ENCODE measurements at regions not wholly inside any gene's neighbourhood (a gene's known extent, or its start where the extent isn't known, plus 50 kb on each side); places are given as distances from the start of the nearest gene placed in this dataset.
A peak's percentile ranks its signal among the peaks of the same experiment; 100 is the strongest.

DNA sequence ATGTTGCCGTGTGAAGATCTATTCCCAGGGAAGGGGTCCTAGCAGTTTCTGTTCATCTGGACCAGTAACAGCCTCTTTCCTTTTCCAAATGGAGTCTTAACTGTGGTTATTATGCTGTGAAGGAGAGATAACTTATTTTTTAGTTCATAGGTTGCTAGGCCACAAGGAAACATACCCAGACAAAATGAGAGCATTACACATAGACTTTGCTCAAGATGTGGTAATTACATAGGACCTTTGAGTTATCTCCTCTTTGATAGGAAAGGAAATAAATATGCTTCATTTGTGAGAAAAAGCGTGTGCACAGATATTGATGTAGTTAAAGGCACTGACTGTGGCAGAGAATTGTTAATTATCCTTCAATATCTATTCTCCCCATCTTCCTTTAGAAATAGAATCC is 52.5 kb upstream of the SNX2 start:
- ChIA-PET POLR2A (no interaction called here), CTCF (no interaction called here)
- DNase-seq (ENCODE audit: low read depth, low spot score), result no peak
- no peak overlapping the region for H3K4me3 ChIP-seq (ENCODE audit: low read depth, low read length)
- TF ChIP-seq, protein P1, sequence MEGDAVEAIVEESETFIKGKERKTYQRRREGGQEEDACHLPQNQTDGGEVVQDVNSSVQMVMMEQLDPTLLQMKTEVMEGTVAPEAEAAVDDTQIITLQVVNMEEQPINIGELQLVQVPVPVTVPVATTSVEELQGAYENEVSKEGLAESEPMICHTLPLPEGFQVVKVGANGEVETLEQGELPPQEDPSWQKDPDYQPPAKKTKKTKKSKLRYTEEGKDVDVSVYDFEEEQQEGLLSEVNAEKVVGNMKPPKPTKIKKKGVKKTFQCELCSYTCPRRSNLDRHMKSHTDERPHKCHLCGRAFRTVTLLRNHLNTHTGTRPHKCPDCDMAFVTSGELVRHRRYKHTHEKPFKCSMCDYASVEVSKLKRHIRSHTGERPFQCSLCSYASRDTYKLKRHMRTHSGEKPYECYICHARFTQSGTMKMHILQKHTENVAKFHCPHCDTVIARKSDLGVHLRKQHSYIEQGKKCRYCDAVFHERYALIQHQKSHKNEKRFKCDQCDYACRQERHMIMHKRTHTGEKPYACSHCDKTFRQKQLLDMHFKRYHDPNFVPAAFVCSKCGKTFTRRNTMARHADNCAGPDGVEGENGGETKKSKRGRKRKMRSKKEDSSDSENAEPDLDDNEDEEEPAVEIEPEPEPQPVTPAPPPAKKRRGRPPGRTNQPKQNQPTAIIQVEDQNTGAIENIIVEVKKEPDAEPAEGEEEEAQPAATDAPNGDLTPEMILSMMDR (IDR thresholded peaks at IDR 0.05; ENCODE audit: insufficient read depth, low read length, missing control alignments), result no peak

DNA sequence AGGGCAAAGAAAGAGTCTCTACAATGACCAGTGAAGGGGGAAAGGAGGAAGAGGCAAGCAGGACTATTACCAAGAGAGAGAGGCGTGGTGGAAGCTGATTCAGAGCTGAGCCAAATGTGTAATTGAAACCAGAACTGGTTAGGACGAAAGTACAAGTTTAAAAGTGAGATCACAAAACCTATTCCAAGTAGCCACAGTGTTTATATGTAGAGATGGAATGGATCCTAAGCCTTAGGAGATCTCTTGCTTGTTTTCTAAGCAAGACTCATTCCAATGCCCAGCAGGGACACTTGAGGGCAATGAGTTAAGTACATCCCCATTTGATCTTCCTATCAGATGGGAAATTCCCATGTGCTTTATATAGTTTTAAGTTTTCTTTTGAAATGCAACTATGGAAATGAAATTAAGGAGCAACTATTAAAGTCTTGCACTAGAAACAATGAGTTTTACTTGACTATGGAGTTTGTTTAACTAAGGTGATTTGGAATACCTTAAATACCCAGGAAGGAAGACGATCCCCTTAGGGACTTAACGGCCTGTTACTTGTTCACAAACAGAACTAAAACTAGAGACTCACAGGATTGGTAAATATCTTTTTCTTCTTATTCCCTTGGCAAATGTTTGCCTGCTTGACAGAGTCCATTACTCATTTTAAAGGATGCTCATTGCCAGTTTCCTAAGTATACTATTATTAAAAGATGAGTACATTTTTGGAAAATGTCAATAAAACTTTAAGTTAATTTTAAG is 51.1 kb upstream of the SNX2 start:
- POLR2A ChIA-PET, result no interaction called here

More for the DNA sequence above, 51.1 kb upstream of the SNX2 start:
- TF ChIP-seq, protein P1 (IDR thresholded peaks at IDR 0.05; ENCODE audit: insufficient read depth, low read length, missing control alignments), result no peak
- CTCF ChIA-PET, result no interaction called here
- no peak overlapping the region for H3K4me3 ChIP-seq (ENCODE audit: low read depth, low read length)
- DNase-seq (ENCODE audit: low read depth, low spot score), result peak; percentile 52

Data from AG04449 (cell line).